Activated B cell treated with CpG ODN at 0.5 μM for 24 hours (primary cell): ENCODE measurements at regions not wholly inside any gene's neighbourhood (a gene's known extent, or its start where the extent isn't known, plus 50 kb on each side); places are given as distances from the start of the nearest gene placed in this dataset.

Source experiments
- ATAC-seq: fragments of 200-7000 bp; cut with Tn5 transposase; one replicate; pipeline ENCODE4 v1.10.0; 2021; ENCODE audit warnings: low read depth, mild to moderate bottlenecking, moderate library complexity
- CTCF ChIA-PET: fragments of 350-600 bp; sonication (Branson Sonifier 250); formaldehyde crosslinking; loops from one replicate; lab custom pipeline; 2021; ENCODE audit warnings: antibody characterized with exemption; lab: Charles Lee
- POLR2A ChIA-PET: fragments of 350-600 bp; sonication (Branson Sonifier 250); formaldehyde crosslinking; loops from one replicate; lab custom pipeline; 2021; ENCODE audit warnings: antibody characterized with exemption; lab: Charles Lee
- DNase-seq: peaks from one replicate; pipeline ENCODE4 v3.0.0; 2022
- H3K27ac Mint-ChIP-seq: one replicate; pipeline ENCODE4 v1.8.0; 2020; ENCODE audit warnings: mixed read lengths
- H3K27me3 Mint-ChIP-seq: one replicate; pipeline ENCODE4 v1.8.0; 2021; ENCODE audit warnings: mixed read lengths
- H3K36me3 Mint-ChIP-seq: one replicate; pipeline ENCODE4 v1.8.0; 2021; ENCODE audit warnings: low read depth, mixed read lengths
- H3K4me1 Mint-ChIP-seq: one replicate; pipeline ENCODE4 v1.8.0; 2021; ENCODE audit warnings: mixed read lengths
- H3K4me3 Mint-ChIP-seq: one replicate; pipeline ENCODE4 v1.8.0; 2020; ENCODE audit warnings: mild to moderate bottlenecking, mixed read lengths
- H3K9me3 Mint-ChIP-seq: one replicate; pipeline ENCODE4 v1.8.0; 2020; ENCODE audit warnings: mixed read lengths
- CTCF ChIP-seq: fragments of 200-600 bp; IDR thresholded peaks from one replicate; pipeline ENCODE4 v1.8.0; 2022; ENCODE audit warnings: antibody characterized with exemption, mild to moderate bottlenecking
- intact Hi-C: fragments of 100-400 bp; cut with micrococcal nuclease; formaldehyde crosslinking; loops from one replicate; pipeline ENCODE4 v1.15.1; 2024

GRCh38 chr12:91984556-91984955 is 161.1 kb downstream of the BTG1 start:
- no peak overlapping the region for H3K27ac Mint-ChIP-seq
- intact Hi-C loops, result no loop called here
- no peaks in the 10 kb centered on the region for H3K27me3 Mint-ChIP-seq

GRCh38 chr12:91983935-91984334 is 161.7 kb downstream of the BTG1 start:
- intact Hi-C loops, result no loop called here
- DNase-seq (no peak), ATAC-seq (no peak)
- H3K27ac Mint-ChIP-seq, result no peak overlapping the region
- ChIA-PET CTCF (no interaction called here), POLR2A (no interaction called here)
- no peak for TF ChIP-seq CTCF
- H3K9me3 Mint-ChIP-seq, result no peaks in the 10 kb centered on the region
- no peak overlapping the region for H3K4me3 Mint-ChIP-seq
- H3K27me3 Mint-ChIP-seq, result no peaks in the 10 kb centered on the region
- H3K36me3 Mint-ChIP-seq, result no peaks in the 10 kb centered on the region
- H3K4me1 Mint-ChIP-seq, result no peaks in the 10 kb centered on the region

More at GRCh38 chr12:91984556-91984955, 161.1 kb downstream of the BTG1 start:
- Mint-ChIP-seq H3K36me3 (no peaks in the 10 kb centered on the region), H3K4me3 (no peak overlapping the region), H3K4me1 (no peaks in the 10 kb centered on the region), H3K9me3 (no peaks in the 10 kb centered on the region)
- DNase-seq, result no peak
- ChIA-PET CTCF (no interaction called here), POLR2A (no interaction called here)
- no peak for ATAC-seq
- TF ChIP-seq CTCF, result no peak

- no peak for ATAC-seq
- POLR2A ChIA-PET, result no interaction called here
- intact Hi-C loops, result no loop called here
Observed at GRCh38 chr12:91982946-91983345, 162.7 kb downstream of the BTG1 start.

GRCh38 chr12:91980389-91980821 is 165.2 kb downstream of the BTG1 start:
- POLR2A ChIA-PET, result interaction anchor here (0.6 kb wide), 1 partner anchor 521 kb away, joined by 3 read pairs; no protein-coding TSS in a partner anchor
- H3K4me3 Mint-ChIP-seq, result no peak overlapping the region
- no peak overlapping the region for H3K27ac Mint-ChIP-seq
- no peaks in the 10 kb centered on the region for H3K36me3 Mint-ChIP-seq
- CTCF ChIA-PET, result interaction anchor here (1.2 kb wide), 1 partner anchor 598 kb away, joined by 3 read pairs; no protein-coding TSS in a partner anchor
- H3K4me1 Mint-ChIP-seq, result no peaks in the 10 kb centered on the region
- intact Hi-C loops, result no loop called here
- no peaks in the 10 kb centered on the region for H3K27me3 Mint-ChIP-seq
- H3K9me3 Mint-ChIP-seq, result no peaks in the 10 kb centered on the region
- no peak for ATAC-seq
- no peak for DNase-seq
- no peak for TF ChIP-seq CTCF

More at GRCh38 chr12:91982946-91983345, 162.7 kb downstream of the BTG1 start:
- no peaks in the 10 kb centered on the region for H3K36me3 Mint-ChIP-seq
- no peak for TF ChIP-seq CTCF
- H3K9me3 Mint-ChIP-seq, result no peaks in the 10 kb centered on the region
- H3K27me3 Mint-ChIP-seq, result no peaks in the 10 kb centered on the region
- H3K4me1 Mint-ChIP-seq, result no peaks in the 10 kb centered on the region
- CTCF ChIA-PET, result no interaction called here
- DNase-seq, result no peak
- H3K4me3 Mint-ChIP-seq, result no peak overlapping the region
- no peak overlapping the region for H3K27ac Mint-ChIP-seq

- intact Hi-C loops, result no loop called here
- CTCF ChIA-PET, result no interaction called here
Observed at GRCh38 chr12:91978143-91978542, 167.5 kb downstream of the BTG1 start.

More at GRCh38 chr12:91978143-91978542, 167.5 kb downstream of the BTG1 start:
- POLR2A ChIA-PET, result no interaction called here
- ATAC-seq, result no peak
- no peak overlapping the region for H3K4me3 Mint-ChIP-seq
- no peak for TF ChIP-seq CTCF
- H3K27ac Mint-ChIP-seq, result no peak overlapping the region
- no peaks in the 10 kb centered on the region for H3K36me3 Mint-ChIP-seq
- no peaks in the 10 kb centered on the region for H3K27me3 Mint-ChIP-seq
- no peaks in the 10 kb centered on the region for H3K4me1 Mint-ChIP-seq
- no peak for DNase-seq
- H3K9me3 Mint-ChIP-seq, result no peaks in the 10 kb centered on the region
